ENCODE measurements at regions not wholly inside any gene's neighbourhood (a gene's known extent, or its start where the extent isn't known, plus 50 kb on each side); places are given as distances from the start of the nearest gene placed in this dataset.

- H3K36me3 ChIP-seq (ENCODE audit: insufficient read depth, low read length): no peaks in the 10 kb centered on the region
- no peak for TF ChIP-seq POLR2AphosphoS5 (IDR thresholded peaks at IDR 0.05; ENCODE audit: borderline replicate concordance, low read depth, low read length)
- no peak for TF ChIP-seq EZH2 (IDR thresholded peaks at IDR 0.05)
- no peak for TF ChIP-seq FOXP2 (optimal IDR thresholded peaks at IDR 0.05; ENCODE audit: control extremely low read depth, extremely low read length, insufficient read depth)
- no peak overlapping the region for H3K27ac ChIP-seq
- no peak overlapping the region for H3K4me3 ChIP-seq
- H3K9me3 ChIP-seq (ENCODE audit: low read depth, low read length): no peaks in the 10 kb centered on the region
- H3K9ac ChIP-seq (ENCODE audit: insufficient read length): no peak overlapping the region
- no peak for DNase-seq (ENCODE audit: low read depth, low spot score)
These were observed 975.9 kb downstream of the MAT2B start for GRCh38 chr5:164481270-164481669.

DNA sequence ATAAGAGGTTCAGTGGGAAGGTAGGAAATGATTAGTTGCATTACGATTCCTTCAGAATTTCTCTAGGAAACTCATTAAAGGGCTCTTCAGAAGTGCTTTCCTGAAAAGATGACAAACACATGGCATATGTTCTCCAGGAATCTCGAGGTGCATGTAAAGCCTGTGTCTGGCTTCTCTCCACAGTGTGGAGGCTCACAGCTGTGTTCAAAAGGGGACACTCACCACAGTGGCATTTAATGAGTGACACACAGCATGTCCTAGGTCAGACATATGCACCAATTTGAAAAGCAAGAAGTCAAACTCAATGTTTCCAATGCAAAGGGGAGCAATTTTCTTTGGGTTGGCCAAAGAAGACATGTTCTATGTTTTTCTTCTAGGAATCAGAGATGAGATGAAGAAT is 976.9 kb downstream of the MAT2B start:
- no peak for DNase-seq (ENCODE audit: low read depth, low spot score)
- TF ChIP-seq EZH2 (IDR thresholded peaks at IDR 0.05) (no peak), POLR2AphosphoS5 (IDR thresholded peaks at IDR 0.05; ENCODE audit: borderline replicate concordance, low read depth, low read length) (no peak), FOXP2 (optimal IDR thresholded peaks at IDR 0.05; ENCODE audit: control extremely low read depth, extremely low read length, insufficient read depth) (no peak)
- H3K9ac ChIP-seq (ENCODE audit: insufficient read length): no peak overlapping the region
- H3K9me3 ChIP-seq (ENCODE audit: low read depth, low read length): no peaks in the 10 kb centered on the region
- no peaks in the 10 kb centered on the region for H3K36me3 ChIP-seq (ENCODE audit: insufficient read depth, low read length)
- no peak overlapping the region for H3K27ac ChIP-seq
- H3K4me3 ChIP-seq: no peak overlapping the region

DNA sequence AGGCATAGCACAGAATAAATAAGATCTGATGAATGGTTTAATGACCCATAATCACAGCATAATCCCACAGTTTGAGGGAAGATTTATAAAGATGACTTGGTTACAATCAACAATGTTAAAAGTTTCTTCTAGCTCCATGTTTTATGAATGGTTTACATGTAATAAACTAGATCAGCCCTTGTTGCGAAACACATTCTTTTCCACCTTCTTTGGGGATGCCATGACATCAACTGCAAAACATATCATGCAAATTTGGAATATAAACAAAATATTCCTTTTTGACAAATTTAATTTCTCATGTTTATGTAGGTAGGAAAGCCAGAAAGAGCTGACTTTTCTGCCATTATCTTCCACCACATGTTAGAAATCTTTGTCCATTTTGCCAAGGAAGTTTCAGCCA is 979.5 kb downstream of the MAT2B start:
- Histone ChIP-seq H3K9ac (ENCODE audit: insufficient read length) (no peak overlapping the region), H3K36me3 (ENCODE audit: insufficient read depth, low read length) (no peaks in the 10 kb centered on the region), H3K27ac (no peak overlapping the region), H3K4me3 (no peak overlapping the region), H3K9me3 (ENCODE audit: low read depth, low read length) (no peaks in the 10 kb centered on the region)
- DNase-seq (ENCODE audit: low read depth, low spot score): no peak
- TF ChIP-seq FOXP2 (optimal IDR thresholded peaks at IDR 0.05; ENCODE audit: control extremely low read depth, extremely low read length, insufficient read depth) (no peak), EZH2 (IDR thresholded peaks at IDR 0.05) (no peak), POLR2AphosphoS5 (IDR thresholded peaks at IDR 0.05; ENCODE audit: borderline replicate concordance, low read depth, low read length) (no peak)

DNA sequence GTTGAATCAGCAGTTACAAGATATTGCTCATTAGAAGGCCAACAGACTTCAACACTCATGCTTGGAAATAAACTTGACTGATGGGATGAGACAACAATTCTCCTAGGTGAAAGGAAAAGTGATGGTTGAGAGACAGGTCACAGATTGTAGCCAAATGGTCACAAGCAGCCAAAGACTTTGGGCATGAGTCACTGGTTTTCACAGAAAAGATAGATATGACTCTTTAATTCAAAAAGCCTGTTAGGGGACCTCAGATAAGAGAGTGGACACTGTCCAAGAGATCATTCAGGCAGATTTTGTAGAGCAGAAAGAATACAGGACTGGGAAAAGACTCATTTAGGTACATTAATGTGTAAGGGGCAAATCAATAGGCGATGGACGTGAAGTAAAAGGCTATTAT is 982.5 kb downstream of the MAT2B start:
- no peak overlapping the region for H3K27ac ChIP-seq
- H3K36me3 ChIP-seq (ENCODE audit: insufficient read depth, low read length): no peaks in the 10 kb centered on the region
- H3K9me3 ChIP-seq (ENCODE audit: low read depth, low read length): no peaks in the 10 kb centered on the region
- TF ChIP-seq POLR2AphosphoS5 (IDR thresholded peaks at IDR 0.05; ENCODE audit: borderline replicate concordance, low read depth, low read length) (no peak), EZH2 (IDR thresholded peaks at IDR 0.05) (no peak), FOXP2 (optimal IDR thresholded peaks at IDR 0.05; ENCODE audit: control extremely low read depth, extremely low read length, insufficient read depth) (no peak)
- no peak overlapping the region for H3K9ac ChIP-seq (ENCODE audit: insufficient read length)
- no peak for DNase-seq (ENCODE audit: low read depth, low spot score)
- no peak overlapping the region for H3K4me3 ChIP-seq

GRCh38 chr5:164497311-164498064 is 992.1 kb downstream of the MAT2B start:
- Histone ChIP-seq H3K9me3 (ENCODE audit: low read depth, low read length) (no peaks in the 10 kb centered on the region), H3K36me3 (ENCODE audit: insufficient read depth, low read length) (no peaks in the 10 kb centered on the region), H3K27ac (no peak overlapping the region), H3K4me3 (no peak overlapping the region), H3K9ac (ENCODE audit: insufficient read length) (no peak overlapping the region)
- no peak for DNase-seq (ENCODE audit: low read depth, low spot score)
- TF ChIP-seq EZH2 (IDR thresholded peaks at IDR 0.05) (no peak), POLR2AphosphoS5 (IDR thresholded peaks at IDR 0.05; ENCODE audit: borderline replicate concordance, low read depth, low read length) (no peak), FOXP2 (optimal IDR thresholded peaks at IDR 0.05; ENCODE audit: control extremely low read depth, extremely low read length, insufficient read depth) (no peak)

DNA sequence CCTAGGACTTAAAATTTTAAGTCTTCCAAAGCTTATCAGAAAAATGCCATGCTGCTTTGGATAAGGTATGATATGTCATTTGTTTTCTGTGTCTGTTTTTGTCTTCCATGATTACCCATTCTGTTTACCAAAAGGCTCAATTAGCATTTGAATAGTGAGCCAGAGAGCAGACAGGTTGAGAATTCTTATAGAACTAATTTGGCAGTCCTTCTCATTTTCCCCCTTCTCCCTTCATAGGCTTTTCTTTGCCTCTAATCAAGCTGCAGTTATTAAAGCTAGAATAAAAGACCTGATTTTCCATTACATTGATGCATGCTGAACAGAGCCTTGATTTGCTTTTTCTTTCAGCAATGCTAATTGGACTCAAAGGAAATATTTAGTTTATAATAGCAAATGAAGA is 993.0 kb downstream of the MAT2B start:
- no peaks in the 10 kb centered on the region for H3K9me3 ChIP-seq (ENCODE audit: low read depth, low read length)
- DNase-seq (ENCODE audit: low read depth, low spot score): no peak
- H3K4me3 ChIP-seq: no peak overlapping the region

DNA sequence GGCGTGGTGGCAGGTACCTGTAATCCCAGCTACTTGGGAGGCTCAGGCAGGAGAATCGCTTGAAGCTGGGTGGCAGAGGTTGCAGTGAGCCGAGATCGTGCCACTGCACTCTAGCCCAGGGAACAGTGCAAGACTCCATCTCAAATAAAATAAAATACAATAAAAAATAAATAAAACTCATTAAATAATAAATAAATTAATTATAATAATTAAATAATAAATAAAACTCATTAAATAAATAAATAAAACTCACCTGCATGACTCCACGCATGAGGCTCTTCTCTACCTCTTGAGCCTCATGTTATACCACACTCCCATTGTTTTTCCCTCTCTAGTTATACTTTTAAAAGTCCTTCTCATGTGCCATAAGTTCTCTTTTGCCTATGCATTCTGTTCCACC is 995.4 kb downstream of the MAT2B start:
- Histone ChIP-seq H3K27ac (no peak overlapping the region), H3K9ac (ENCODE audit: insufficient read length) (no peak overlapping the region), H3K36me3 (ENCODE audit: insufficient read depth, low read length) (no peaks in the 10 kb centered on the region), H3K4me3 (no peak overlapping the region), H3K9me3 (ENCODE audit: low read depth, low read length) (no peaks in the 10 kb centered on the region)
- no peak for DNase-seq (ENCODE audit: low read depth, low spot score)
- TF ChIP-seq EZH2 (IDR thresholded peaks at IDR 0.05): no peak
- TF ChIP-seq FOXP2 (optimal IDR thresholded peaks at IDR 0.05; ENCODE audit: control extremely low read depth, extremely low read length, insufficient read depth): no peak
- no peak for TF ChIP-seq POLR2AphosphoS5 (IDR thresholded peaks at IDR 0.05; ENCODE audit: borderline replicate concordance, low read depth, low read length)

More for the DNA sequence above, 993.0 kb downstream of the MAT2B start:
- H3K9ac ChIP-seq (ENCODE audit: insufficient read length): no peak overlapping the region
- no peak overlapping the region for H3K27ac ChIP-seq
- TF ChIP-seq EZH2 (IDR thresholded peaks at IDR 0.05): no peak
- TF ChIP-seq FOXP2 (optimal IDR thresholded peaks at IDR 0.05; ENCODE audit: control extremely low read depth, extremely low read length, insufficient read depth): no peak
- no peak for TF ChIP-seq POLR2AphosphoS5 (IDR thresholded peaks at IDR 0.05; ENCODE audit: borderline replicate concordance, low read depth, low read length)
- no peaks in the 10 kb centered on the region for H3K36me3 ChIP-seq (ENCODE audit: insufficient read depth, low read length)

GRCh38 chr5:164501344-164501743 is 995.9 kb downstream of the MAT2B start:
- TF ChIP-seq POLR2AphosphoS5 (IDR thresholded peaks at IDR 0.05; ENCODE audit: borderline replicate concordance, low read depth, low read length): no peak
- TF ChIP-seq EZH2 (IDR thresholded peaks at IDR 0.05): no peak
- TF ChIP-seq FOXP2 (optimal IDR thresholded peaks at IDR 0.05; ENCODE audit: control extremely low read depth, extremely low read length, insufficient read depth): no peak
- no peaks in the 10 kb centered on the region for H3K36me3 ChIP-seq (ENCODE audit: insufficient read depth, low read length)
- no peak for DNase-seq (ENCODE audit: low read depth, low spot score)
- no peak overlapping the region for H3K4me3 ChIP-seq
- H3K9me3 ChIP-seq (ENCODE audit: low read depth, low read length): no peaks in the 10 kb centered on the region
- no peak overlapping the region for H3K27ac ChIP-seq
- H3K9ac ChIP-seq (ENCODE audit: insufficient read length): no peak overlapping the region
